CD4-positive, alpha-beta T cell treated with Interleukin-17A for 4 hours (primary cell): ENCODE measurements at regions not wholly inside any gene's neighbourhood (a gene's known extent, or its start where the extent isn't known, plus 50 kb on each side); places are given as distances from the start of the nearest gene placed in this dataset.
"Not testable (repeated sequence)": the region's sequence is repeated elsewhere in the genome, so short reads cannot be mapped to it uniquely, and the experiment has no call there.

ENCODE experiments used
- DNase-seq: peaks from one replicate; pipeline ENCODE4 v3.0.0-alpha.2; 2020; ENCODE audit warnings: mixed read lengths

GRCh38 chr4:149987330-149988086 is 90.7 kb upstream of the DCLK2 start:
- no peak for DNase-seq

DNA sequence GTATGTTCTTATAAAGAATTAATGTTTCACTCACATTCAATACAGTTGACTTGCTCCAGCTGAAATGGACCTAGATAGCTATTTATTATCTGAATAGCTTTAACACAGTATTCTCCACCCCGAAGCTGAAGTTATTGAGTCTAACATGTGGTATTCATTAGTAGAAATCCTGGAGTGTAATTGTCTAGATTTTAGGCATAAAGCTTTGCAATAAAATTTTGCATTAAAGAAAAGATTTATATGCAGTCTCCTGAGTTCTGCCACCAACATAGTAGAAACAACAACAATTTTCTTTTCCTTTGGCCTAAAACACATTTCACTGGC is 90.2 kb upstream of the DCLK2 start:
- DNase-seq, result no peak

DNA sequence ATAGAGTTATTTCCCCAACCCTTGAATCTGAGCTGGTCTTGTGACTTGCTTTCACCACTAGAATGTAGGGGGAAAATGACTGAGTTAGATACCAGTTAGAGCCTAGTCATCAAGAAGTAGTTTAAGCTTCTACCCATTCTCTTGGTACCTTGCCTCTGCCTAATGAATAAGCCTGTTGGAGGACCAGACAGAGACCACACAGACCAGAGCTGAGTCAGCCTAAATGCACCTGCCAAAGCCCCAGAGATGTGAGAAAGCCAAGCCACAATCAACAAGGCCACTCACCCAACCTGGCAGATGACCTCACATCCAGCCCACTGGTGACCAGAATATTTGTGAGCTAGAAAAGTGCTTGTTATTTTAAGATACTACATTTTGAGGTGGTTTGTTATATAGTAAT is 85.2 kb upstream of the DCLK2 start:
- no peak for DNase-seq

DNA sequence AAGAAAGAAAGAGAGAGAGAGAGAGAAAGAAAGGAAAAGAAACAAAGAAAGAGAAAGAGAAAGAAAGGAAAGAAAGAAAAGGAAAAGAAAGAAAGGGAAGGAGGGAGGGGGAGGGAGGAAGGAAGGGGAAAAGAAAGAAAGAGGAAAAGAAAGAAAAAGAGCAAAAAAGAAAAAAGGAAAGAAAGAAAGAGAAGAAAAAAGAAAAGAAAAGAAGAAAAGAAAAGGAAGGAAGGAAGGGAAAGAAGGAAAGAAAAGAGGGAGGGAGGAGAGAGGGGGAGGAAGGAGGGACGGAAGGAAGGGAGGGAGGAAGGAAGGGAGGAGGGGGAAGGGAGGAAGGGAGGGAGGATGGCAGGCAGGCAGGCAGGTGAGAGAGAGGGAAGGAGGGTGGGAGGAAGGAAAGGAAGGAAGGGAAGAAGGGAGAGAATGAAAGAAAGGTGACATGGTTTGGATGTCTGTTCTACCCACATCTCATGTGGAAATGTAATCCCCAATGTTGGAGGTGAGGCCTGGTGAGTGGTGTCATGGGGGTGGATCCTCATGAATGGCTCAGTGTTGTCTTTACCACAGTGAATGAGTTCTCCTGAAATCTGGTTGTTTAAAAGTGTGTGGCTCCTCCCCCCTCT is 83.0 kb upstream of the DCLK2 start:
- DNase-seq, result no peak

- DNase-seq, result no peak
Measured at GRCh38 chr4:149997881-149998421, 80.3 kb upstream of the DCLK2 start.

DNA sequence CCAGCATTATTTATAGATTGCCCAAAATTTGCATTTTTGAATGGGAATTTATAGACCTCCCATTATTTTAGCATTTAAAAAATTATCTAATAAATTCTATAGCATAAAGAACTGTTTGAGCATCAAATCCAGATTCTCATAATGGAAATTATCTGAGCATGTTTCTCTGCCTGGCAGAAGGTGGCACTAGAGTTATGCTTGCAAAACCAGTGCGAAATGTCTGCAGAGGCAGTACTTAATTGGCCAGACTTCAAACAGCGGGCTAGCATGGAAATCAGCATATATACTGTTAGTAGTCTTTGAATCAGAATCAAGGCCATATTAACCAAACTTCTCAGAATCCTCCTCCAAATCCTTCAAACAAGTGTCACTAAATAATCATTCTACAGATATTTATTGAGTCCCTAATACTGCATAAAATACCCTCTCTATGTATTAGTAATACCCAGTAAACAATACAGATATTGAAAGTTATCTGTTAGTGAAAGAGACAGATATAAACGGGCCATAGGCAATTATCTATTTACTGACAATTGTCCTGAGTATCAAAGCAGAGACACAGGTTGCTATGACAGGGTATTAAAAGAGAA is 78.7 kb upstream of the DCLK2 start:
- DNase-seq, result no peak

GRCh38 chr4:150001815-150002214 is 76.4 kb upstream of the DCLK2 start:
- DNase-seq, result no peak

DNA sequence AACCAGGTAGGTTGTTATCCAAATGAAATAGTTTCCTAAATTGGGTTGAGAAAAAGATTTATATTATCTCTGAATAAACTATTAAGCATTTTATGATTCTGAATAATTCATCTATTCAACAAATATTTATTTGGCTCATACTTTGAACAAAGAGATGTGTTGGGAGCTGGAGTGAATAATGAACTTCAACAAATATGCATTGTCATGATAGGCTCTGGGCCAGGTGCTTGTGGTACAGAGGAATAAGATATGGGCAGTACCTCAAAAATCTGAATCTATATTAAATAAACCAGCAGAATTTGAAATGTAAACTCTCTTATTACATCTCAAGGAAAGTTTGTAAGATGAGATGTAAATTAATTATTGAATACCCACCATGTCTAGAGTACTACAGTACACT is 75.7 kb upstream of the DCLK2 start:
- no peak for DNase-seq

DNA sequence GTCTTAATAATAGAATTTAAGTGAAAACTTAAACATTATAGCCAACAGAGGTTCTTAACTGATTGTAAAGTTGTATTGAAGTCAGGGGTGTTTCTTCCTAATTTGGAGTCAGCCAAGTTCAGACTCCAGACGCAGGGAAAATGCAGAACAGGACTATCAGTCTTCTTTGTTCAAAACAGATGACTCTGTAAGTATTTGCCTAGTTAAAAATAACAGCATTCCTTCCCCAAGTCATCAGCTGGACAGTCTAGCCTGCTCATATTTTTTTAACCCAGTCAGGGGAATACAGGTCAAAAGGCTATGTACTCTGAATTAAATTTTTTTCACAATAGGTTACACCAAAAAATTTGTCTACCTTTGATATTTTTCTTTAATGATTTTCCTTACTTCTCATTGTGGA is 73.8 kb upstream of the DCLK2 start:
- no peak for DNase-seq

DNA sequence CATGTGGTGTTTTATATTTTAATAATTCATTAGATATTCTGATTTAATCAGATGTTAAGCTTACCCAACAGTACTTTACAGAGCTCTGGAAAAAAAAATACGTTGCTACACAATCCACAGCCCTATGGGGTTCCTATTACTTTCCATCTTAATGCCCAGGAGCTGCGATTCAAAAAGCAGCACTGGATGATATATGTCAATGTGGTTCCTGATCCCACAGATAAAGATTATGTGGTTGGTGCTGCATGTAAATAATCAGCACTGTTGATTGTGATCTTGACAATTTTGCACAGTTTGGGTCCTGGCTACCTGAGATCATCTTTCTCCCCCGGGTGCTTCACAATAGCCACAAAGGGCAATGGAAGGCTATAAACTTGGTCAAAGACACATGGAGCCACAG is 72.7 kb upstream of the DCLK2 start:
- DNase-seq, result no peak

DNA sequence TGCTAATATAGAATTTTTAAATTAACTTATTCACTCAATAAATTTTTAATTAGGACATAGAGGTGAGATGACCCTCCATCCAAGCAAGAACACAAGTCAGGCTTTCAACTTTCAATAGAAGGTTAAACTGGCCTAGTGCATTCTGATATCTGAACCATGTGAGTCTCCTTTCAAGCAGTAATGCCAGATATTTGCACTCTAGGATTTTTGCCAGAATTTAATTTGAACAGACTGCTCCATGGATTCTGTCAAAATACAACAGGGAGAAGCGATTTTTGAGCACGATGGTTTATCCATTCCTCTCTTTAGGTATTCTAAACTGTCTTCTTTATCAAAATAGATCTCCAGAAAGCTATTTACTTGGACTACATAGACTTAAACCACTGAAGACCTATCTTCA is 72.0 kb upstream of the DCLK2 start:
- no peak for DNase-seq

- DNase-seq, result no peak
Measured at GRCh38 chr4:150007512-150007911, 70.7 kb upstream of the DCLK2 start.

- DNase-seq, result no peak
Measured at GRCh38 chr4:150008546-150008945, 69.7 kb upstream of the DCLK2 start.

DNA sequence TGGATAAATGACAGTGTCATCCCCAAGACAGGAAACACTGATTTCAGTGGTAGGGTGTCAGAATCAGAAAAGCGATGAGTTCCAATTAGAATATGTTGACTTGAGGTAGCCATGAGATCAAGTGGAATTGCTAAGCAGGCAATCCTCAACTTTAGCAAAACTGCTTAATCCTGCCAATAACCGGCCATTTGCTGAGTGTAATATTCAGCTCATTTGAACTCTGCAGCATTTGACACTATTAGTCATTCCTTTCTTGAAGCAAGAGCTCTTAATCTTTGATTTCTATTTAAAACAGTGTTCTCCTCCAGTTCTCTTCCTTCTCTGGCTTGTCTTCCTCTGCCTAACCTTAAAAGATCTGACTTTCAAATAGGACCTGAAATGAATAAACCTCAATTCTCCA is 68.7 kb upstream of the DCLK2 start:
- no peak for DNase-seq

GRCh38 chr4:150010525-150011126 is 67.6 kb upstream of the DCLK2 start:
- DNase-seq, result no peak

DNA sequence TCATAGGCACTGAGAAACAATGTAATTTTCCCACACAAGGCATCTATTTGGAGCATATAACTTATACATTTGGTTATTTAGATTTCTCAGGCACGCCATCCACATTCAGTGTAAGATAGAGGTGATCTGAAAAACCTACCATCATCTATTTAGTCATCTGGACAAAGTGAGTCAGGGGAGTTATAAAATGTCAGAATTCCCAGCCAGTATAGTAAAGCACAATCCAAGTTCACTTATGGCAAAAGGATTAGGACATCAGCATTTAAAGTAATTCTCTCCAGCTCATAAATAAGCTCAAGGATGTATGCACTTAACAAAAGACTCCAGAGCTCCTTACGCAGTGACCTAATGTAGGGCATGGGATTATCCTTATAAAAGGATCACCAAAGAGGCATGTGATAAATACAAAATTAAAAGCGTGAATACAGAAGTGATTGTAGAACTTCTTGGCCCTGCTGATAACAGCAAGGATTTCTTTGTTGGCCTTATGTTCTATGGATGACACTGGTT is 65.3 kb upstream of the DCLK2 start:
- no peak for DNase-seq

DNA sequence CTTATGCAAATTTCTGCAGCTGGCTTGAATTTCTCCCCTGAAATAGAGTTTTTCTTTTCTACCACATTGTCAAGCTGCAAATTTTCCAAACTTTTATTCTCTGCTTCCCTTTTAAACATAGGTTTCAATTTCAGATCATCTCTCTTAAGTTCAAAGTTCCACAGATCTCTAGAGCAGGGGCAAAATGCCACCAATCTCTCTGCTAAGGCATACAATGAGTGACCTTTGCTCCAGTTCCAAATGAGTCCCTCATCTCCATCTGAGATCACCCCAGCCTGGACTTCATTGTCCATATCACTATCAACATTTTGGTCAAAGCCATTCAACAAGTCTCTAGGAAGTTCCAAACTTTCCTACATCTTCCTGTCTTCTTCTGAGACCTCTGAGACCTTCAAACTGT is 62.3 kb upstream of the DCLK2 start:
- not testable (repeated sequence) for DNase-seq

DNA sequence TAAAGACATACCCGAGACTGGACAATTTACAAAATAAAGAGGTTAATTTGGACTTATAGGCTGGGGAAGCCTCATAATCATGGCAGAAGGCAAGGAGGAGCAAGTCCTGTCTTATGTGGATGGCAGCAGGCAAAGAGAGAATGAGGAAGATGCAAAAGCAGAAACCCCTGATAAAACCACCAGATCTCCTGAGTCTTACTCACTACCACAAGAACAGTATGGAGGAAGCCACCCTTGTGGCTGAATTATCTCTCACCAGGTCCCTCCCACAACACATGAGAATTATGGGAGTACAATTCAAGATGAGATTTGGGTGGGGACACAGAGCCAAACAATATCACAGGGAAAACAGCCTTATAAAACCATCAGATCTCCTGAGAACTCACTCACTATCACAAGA is 61.6 kb upstream of the DCLK2 start:
- DNase-seq, result not testable (repeated sequence)

DNA sequence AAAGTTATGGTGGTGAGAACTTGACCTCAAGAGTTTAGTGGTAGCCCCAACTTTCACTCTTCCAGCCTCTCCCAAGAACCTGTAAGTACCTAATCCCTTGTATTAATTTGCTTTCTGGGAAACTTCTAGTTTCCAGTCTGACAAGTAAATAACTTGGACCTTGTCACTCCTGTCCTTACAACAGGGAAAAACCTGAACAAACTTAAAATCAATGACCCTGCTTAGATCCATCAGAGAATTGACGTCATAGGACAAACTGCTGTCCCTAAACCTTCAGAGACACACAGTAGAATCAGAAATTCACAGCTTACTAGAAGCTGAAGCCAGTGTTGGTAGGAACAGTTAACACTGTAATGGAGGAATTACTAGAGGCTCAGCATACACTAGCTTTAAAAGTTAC is 60.0 kb upstream of the DCLK2 start:
- no peak for DNase-seq

- DNase-seq, result no peak
Measured at GRCh38 chr4:150021483-150021882, 56.8 kb upstream of the DCLK2 start.

- no peak for DNase-seq
Measured at GRCh38 chr4:150023489-150023888, 54.8 kb upstream of the DCLK2 start.

GRCh38 chr4:150026987-150027386 is 51.3 kb upstream of the DCLK2 start:
- DNase-seq, result not testable (repeated sequence)
